GM18511 (cell line): ENCODE measurements at regions not wholly inside any gene's neighbourhood (a gene's known extent, or its start where the extent isn't known, plus 50 kb on each side); places are given as distances from the start of the nearest gene placed in this dataset.
"Not testable (repeated sequence)": the region's sequence is repeated elsewhere in the genome, so short reads cannot be mapped to it uniquely, and the experiment has no call there.

ENCODE experiments used
- ATAC-seq: cut with Tn5 transposase; IDR thresholded peaks from one replicate; pipeline ENCODE4 v1.9.1; 2021; ENCODE audit warnings: mild to moderate bottlenecking, moderate library complexity; ENCODE audit not compliant: unreplicated experiment

- no peak for ATAC-seq
Measured at GRCh38 chr5:85985167-85985566, 632.6 kb upstream of the COX7C start.

- ATAC-seq, result no peak
Measured at GRCh38 chr5:85990998-85991397, 626.7 kb upstream of the COX7C start.

- not testable (repeated sequence) for ATAC-seq
Measured at GRCh38 chr5:85994653-85995052, 623.1 kb upstream of the COX7C start.

- no peak for ATAC-seq
Measured at GRCh38 chr5:85998656-85999055, 619.1 kb upstream of the COX7C start.

GRCh38 chr5:86008293-86008692, 609.4 kb upstream of the COX7C start:
- no peak for ATAC-seq

- no peak for ATAC-seq
Measured at GRCh38 chr5:86008704-86009103, 609.0 kb upstream of the COX7C start.

- ATAC-seq, result no peak
Measured at GRCh38 chr5:86011937-86012336, 605.8 kb upstream of the COX7C start.

- no peak for ATAC-seq
Measured at GRCh38 chr5:86029308-86029707, 588.4 kb upstream of the COX7C start.

- ATAC-seq, result no peak
Measured at GRCh38 chr5:86030753-86031152, 587.0 kb upstream of the COX7C start.

GRCh38 chr5:86038566-86038965, 579.2 kb upstream of the COX7C start:
- ATAC-seq, result no peak

- no peak for ATAC-seq
Measured at GRCh38 chr5:86039351-86039750, 578.4 kb upstream of the COX7C start.

- no peak for ATAC-seq
Measured at GRCh38 chr5:86070719-86071118, 547.0 kb upstream of the COX7C start.

GRCh38 chr5:86074297-86074696, 543.4 kb upstream of the COX7C start:
- no peak for ATAC-seq

- ATAC-seq, result no peak
Measured at GRCh38 chr5:86075139-86075538, 542.6 kb upstream of the COX7C start.

- no peak for ATAC-seq
Measured at GRCh38 chr5:86095092-86095491, 522.6 kb upstream of the COX7C start.

- ATAC-seq, result no peak
Measured at GRCh38 chr5:86101966-86102365, 515.8 kb upstream of the COX7C start.

- ATAC-seq, result no peak
Measured at GRCh38 chr5:86108825-86109224, 508.9 kb upstream of the COX7C start.

GRCh38 chr5:86112249-86112648, 505.5 kb upstream of the COX7C start:
- ATAC-seq, result no peak

- no peak for ATAC-seq
Measured at GRCh38 chr5:86115164-86115563, 502.6 kb upstream of the COX7C start.

GRCh38 chr5:86118542-86118941, 499.2 kb upstream of the COX7C start:
- ATAC-seq, result peak; percentile 79

- ATAC-seq, result no peak
Measured at GRCh38 chr5:86124333-86124732, 493.4 kb upstream of the COX7C start.

- ATAC-seq, result no peak
Measured at GRCh38 chr5:86125731-86126601, 491.8 kb upstream of the COX7C start.

- ATAC-seq, result no peak
Measured at GRCh38 chr5:86127696-86128095, 490.0 kb upstream of the COX7C start.
